ENCODE measurements at regions not wholly inside any gene's neighbourhood (a gene's known extent, or its start where the extent isn't known, plus 50 kb on each side); places are given as distances from the start of the nearest gene placed in this dataset.

- intact Hi-C loops (cut with micrococcal nuclease), result no loop called here
- CTCF ChIA-PET, result no interaction called here
Observed at GRCh38 chr5:163221581-163221980, 215.8 kb upstream of the CCNG1 start.

More at GRCh38 chr5:163221581-163221980, 215.8 kb upstream of the CCNG1 start:
- WGBS, 2 experiments (ENCODE audit: extremely low coverage in 2 of 2, insufficient read length in 1 of 2), result no CpG with 5 or more reads among the region's 4 CpGs
- H3K9me1 ChIP-seq (ENCODE audit: insufficient read depth, low read length), result no peaks in the 10 kb centered on the region
- H3K23ac ChIP-seq (ENCODE audit: low read depth, low read length), result no peak overlapping the region
- peaks cover 2% of the 10 kb centered on the region; the same call in 1 of the 2 replicates for H3K9me3 ChIP-seq (ENCODE audit: control insufficient read depth, insufficient read depth, low read length)
- no peaks in the 10 kb centered on the region for H3K4me1 ChIP-seq (ENCODE audit: control insufficient read depth, insufficient read depth, low read length)
- DNase-seq (no peak), ATAC-seq (ENCODE audit: low read depth) (no peak)
- TF ChIP-seq CTCF (conservative IDR thresholded peaks at IDR 0.05; ENCODE audit: low read depth, low read length) (no peak), MAZ (IDR thresholded peaks at IDR 0.05; ENCODE audit: borderline replicate concordance, low read depth, low read length) (no peak), SMC3 (IDR thresholded peaks at IDR 0.05; ENCODE audit: low read depth, low read length) (no peak), POLR2A (IDR thresholded peaks at IDR 0.05; ENCODE audit: low read depth, low read length) (no peak), BHLHE40 (IDR thresholded peaks at IDR 0.05; ENCODE audit: low read depth, low read length) (no peak), MAFK (IDR thresholded peaks at IDR 0.05; ENCODE audit: low read depth, low read length) (no peak), FOS (IDR thresholded peaks at IDR 0.05; ENCODE audit: low read depth, low read length) (no peak), USF2 (IDR thresholded peaks at IDR 0.05; ENCODE audit: low read depth, low read length) (no peak), CEBPB (IDR thresholded peaks at IDR 0.05; ENCODE audit: low read depth, low read length) (no peak), MXI1 (IDR thresholded peaks at IDR 0.05; ENCODE audit: borderline replicate concordance, low read depth, low read length) (no peak), CHD1 (IDR thresholded peaks at IDR 0.05; ENCODE audit: low read depth, low read length) (no peak), RAD21 (IDR thresholded peaks at IDR 0.05; ENCODE audit: low read length) (no peak), RFX5 (IDR thresholded peaks at IDR 0.05; ENCODE audit: low read depth, low read length) (no peak), RCOR1 (IDR thresholded peaks at IDR 0.05; ENCODE audit: insufficient replicate concordance, low read length) (no peak), NFE2L2 (IDR thresholded peaks at IDR 0.05; ENCODE audit: low read depth, low read length) (no peak), ELK1 (IDR thresholded peaks at IDR 0.05; ENCODE audit: borderline replicate concordance, low read depth, low read length) (no peak)
- no peaks in the 10 kb centered on the region for H3K79me1 ChIP-seq (ENCODE audit: low read depth in 1 of 2, low read length in 2 of 2)
- no peaks in the 10 kb centered on the region for H3K27me3 ChIP-seq (ENCODE audit: control insufficient read depth, insufficient read depth, low read length)
- H4K8ac ChIP-seq (ENCODE audit: low read depth in 2 of 2, low read length in 2 of 2), result no peak overlapping the region
- H2BK15ac ChIP-seq (ENCODE audit: low read depth, low read length), result no peak overlapping the region
- H4K91ac ChIP-seq (ENCODE audit: insufficient read depth, low read depth, low read length), result no peak overlapping the region
- in situ Hi-C loops (cut with MboI; ENCODE audit: low sequenced_read_pairs), result no loop called here
- no peak overlapping the region for H3K4me3 ChIP-seq (ENCODE audit: insufficient read depth, low read depth, low read length)
- H3K9ac ChIP-seq (ENCODE audit: low read depth, low read length), result no peak overlapping the region
- H3K56ac ChIP-seq (ENCODE audit: extremely low read depth, insufficient read depth, low read length), result no peak overlapping the region
- H3K14ac ChIP-seq (replicated peaks; ENCODE audit: low read depth, low read length), result no peak overlapping the region
- dilution Hi-C loops (cut with HindIII; ENCODE audit: low sequenced_read_pairs, unreplicated experiment), result no loop called here
- H4K5ac ChIP-seq (ENCODE audit: low read depth, low read length), result no peak overlapping the region
- POLR2A ChIA-PET (ENCODE audit: unreplicated experiment), result no interaction called here
- no peak overlapping the region for H3K27ac ChIP-seq (ENCODE audit: insufficient read depth, low read length)
- no peak overlapping the region for H2AFZ ChIP-seq (replicated peaks; ENCODE audit: low read length, poor library complexity)
- H4K20me1 ChIP-seq (ENCODE audit: insufficient read depth, low read length), result no peaks in the 10 kb centered on the region
- H2BK5ac ChIP-seq (ENCODE audit: low read depth, low read length, poor library complexity, severe bottlenecking), result no peak overlapping the region
- H2BK20ac ChIP-seq (ENCODE audit: low read depth, low read length), result no peak overlapping the region
- H2AK9ac ChIP-seq (replicated peaks; ENCODE audit: low read depth, low read length, poor library complexity), result no peak overlapping the region
- H3K4ac ChIP-seq (ENCODE audit: low read depth, low read length), result no peak overlapping the region
- no peaks in the 10 kb centered on the region for H3K36me3 ChIP-seq (ENCODE audit: control insufficient read depth, insufficient read depth, low read length)
- H2BK120ac ChIP-seq (ENCODE audit: low read depth, low read length), result no peak overlapping the region
- BruUV-seq (replicated peaks), result no TSS peak
- no peak overlapping the region for H2AK5ac ChIP-seq (ENCODE audit: low read depth, low read length)
- H3K4me2 ChIP-seq (ENCODE audit: low read depth, low read length), result no peak overlapping the region
- no peak overlapping the region for H3K18ac ChIP-seq (ENCODE audit: low read depth, low read length)

All from IMR-90 (cell line).